Lung microvascular endothelial cell (primary cell): ENCODE measurements at regions not wholly inside any gene's neighbourhood (a gene's known extent, or its start where the extent isn't known, plus 50 kb on each side); places are given as distances from the start of the nearest gene placed in this dataset.
"Not testable (repeated sequence)": the region's sequence is repeated elsewhere in the genome, so short reads cannot be mapped to it uniquely, and the experiment has no call there.

Experiments
- DNase-seq, 2 donors: peaks; one replicate each; pipeline versions ENCODE4 v3.0.0 to v3.0.0-alpha.2; 2010; ENCODE audit warnings: low read depth in 2 of 2

- no peak for DNase-seq
Measured at GRCh38 chr15:53218666-53219580, 428.8 kb upstream of the ONECUT1 start.

GRCh38 chr15:53216036-53216435 is 425.9 kb upstream of the ONECUT1 start:
- no peak for DNase-seq

GRCh38 chr15:53213336-53213735 is 423.2 kb upstream of the ONECUT1 start:
- no peak for DNase-seq

GRCh38 chr15:53212785-53213184 is 422.6 kb upstream of the ONECUT1 start:
- no peak for DNase-seq

GRCh38 chr15:53210653-53211052 is 420.5 kb upstream of the ONECUT1 start:
- no peak for DNase-seq

GRCh38 chr15:53209396-53210042 is 419.4 kb upstream of the ONECUT1 start:
- DNase-seq = no peak

- no peak for DNase-seq
Measured at GRCh38 chr15:53208751-53209150, 418.6 kb upstream of the ONECUT1 start.

GRCh38 chr15:53203454-53203853 is 413.3 kb upstream of the ONECUT1 start:
- no peak for DNase-seq

GRCh38 chr15:53202876-53203275 is 412.7 kb upstream of the ONECUT1 start:
- no peak for DNase-seq

- DNase-seq = peak; percentile 58 to 70
Measured at GRCh38 chr15:53197426-53197839, 407.3 kb upstream of the ONECUT1 start.

GRCh38 chr15:53196788-53197187 is 406.7 kb upstream of the ONECUT1 start:
- DNase-seq = no peak

GRCh38 chr15:53196242-53196641 is 406.1 kb upstream of the ONECUT1 start:
- no peak for DNase-seq

- peak; percentile 20 to 30 for DNase-seq
Measured at GRCh38 chr15:53193149-53193548, 403.0 kb upstream of the ONECUT1 start.

GRCh38 chr15:53189860-53190259 is 399.7 kb upstream of the ONECUT1 start:
- DNase-seq = no peak

- DNase-seq = not testable (repeated sequence)
Measured at GRCh38 chr15:53183449-53183848, 393.3 kb upstream of the ONECUT1 start.

GRCh38 chr15:53171571-53171970 is 381.4 kb upstream of the ONECUT1 start:
- DNase-seq = no peak

- no peak for DNase-seq
Measured at GRCh38 chr15:53166684-53167201, 376.6 kb upstream of the ONECUT1 start.

GRCh38 chr15:53165988-53166683 is 376.0 kb upstream of the ONECUT1 start:
- no peak for DNase-seq

GRCh38 chr15:53160092-53160704 is 370.1 kb upstream of the ONECUT1 start:
- DNase-seq = no peak

GRCh38 chr15:53159458-53159857 is 369.3 kb upstream of the ONECUT1 start:
- DNase-seq = no peak

- no peak for DNase-seq
Measured at GRCh38 chr15:53158995-53159394, 368.9 kb upstream of the ONECUT1 start.
